Vagina (tissue), 2 donors: ENCODE measurements at regions not wholly inside any gene's neighbourhood (a gene's known extent, or its start where the extent isn't known, plus 50 kb on each side); places are given as distances from the start of the nearest gene placed in this dataset.

ENCODE experiments used
- DNase-seq, 2 donors: peaks; one replicate each; pipeline ENCODE4 v3.0.0-alpha.2; 2017; ENCODE audit errors: extremely low spot score in 2 of 2
- H3K27ac ChIP-seq: fragments of 200-600 bp; sonication (generic); one replicate; pipeline ENCODE4 v1.5.1; 2019
- H3K27me3 ChIP-seq: fragments of 200-600 bp; sonication (generic); one replicate; pipeline ENCODE4 v1.5.1; 2019
- H3K36me3 ChIP-seq, 2 donors: fragments of 200-600 bp; sonication (generic); one replicate each; pipeline ENCODE4 v1.5.1; 2017 to 2019
- H3K4me1 ChIP-seq: fragments of 200-600 bp; sonication (generic); one replicate; pipeline ENCODE4 v1.5.1; 2019
- H3K4me3 ChIP-seq, 2 donors: fragments of 200-600 bp; sonication (generic); 1 replicate in 1 of 2; 2 replicates in 1 of 2; pipeline ENCODE4 v1.5.1; 2016 to 2019
- H3K9me3 ChIP-seq: fragments of 200-600 bp; sonication (generic); one replicate; pipeline ENCODE4 v1.5.1; 2019
- CTCF ChIP-seq, 3 experiments: fragments of 450-650 bp in 2 of 3; fragments of 200-600 bp in 1 of 3; sonication (generic) in 1 of 3; IDR thresholded peaks; one replicate each; pipeline ENCODE4 v1.5.1; 2017 to 2019; ENCODE audit warnings: antibody characterized with exemption in 3 of 3, mild to moderate bottlenecking in 2 of 3, moderate library complexity in 2 of 3
- POLR2A ChIP-seq, 2 donors: fragments of 450-650 bp; IDR thresholded peaks; one replicate each; pipeline ENCODE4 v1.6.1; 2017; ENCODE audit warnings: antibody characterized with exemption in 2 of 2, mild to moderate bottlenecking in 2 of 2, moderate library complexity in 2 of 2
- POLR2AphosphoS5 ChIP-seq, 2 donors: sonication (generic); formaldehyde crosslinking; IDR thresholded peaks; one replicate each; pipeline ENCODE4 v1.9.0; 2017; ENCODE audit warnings: antibody characterized with exemption in 2 of 2, mild to moderate bottlenecking in 2 of 2, low read depth in 1 of 2; ENCODE audit not compliant: insufficient read depth in 1 of 2
- intact Hi-C: fragments of 100-400 bp; cut with DNase I; formaldehyde crosslinking; loops from one replicate; pipeline ENCODE4 v1.15.1; 2023

DNA sequence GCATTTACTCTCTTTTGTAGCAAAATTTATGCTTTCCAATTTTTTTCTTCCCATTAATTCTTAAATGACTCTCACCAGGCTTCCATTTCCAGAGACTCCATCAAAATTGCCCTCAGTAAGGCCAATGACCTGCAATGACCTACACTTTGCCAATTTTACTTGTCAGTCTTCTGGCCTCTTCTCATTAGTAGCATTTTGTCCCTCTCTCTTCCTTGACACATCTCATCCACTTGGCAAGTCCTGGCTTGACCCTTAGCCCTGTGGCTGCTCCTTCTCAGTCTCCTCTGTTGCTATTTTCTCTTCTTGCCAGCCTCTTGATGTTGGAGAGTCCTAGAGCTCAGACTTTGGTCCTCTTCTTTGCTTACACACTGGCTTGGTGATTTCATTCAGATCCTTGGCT is 166.1 kb upstream of the MTPN start:
- no peak for DNase-seq
- H3K9me3 ChIP-seq = no peaks in the 10 kb centered on the region
- no peak overlapping the region for H3K4me3 ChIP-seq
- no peak overlapping the region for H3K27ac ChIP-seq
- no peaks in the 10 kb centered on the region for H3K36me3 ChIP-seq
- intact Hi-C loops = no loop called here
- H3K4me1 ChIP-seq = no peaks in the 10 kb centered on the region
- no peaks in the 10 kb centered on the region for H3K27me3 ChIP-seq
- TF ChIP-seq CTCF (IDR thresholded peaks at IDR 0.05) (no peak), POLR2AphosphoS5 (IDR thresholded peaks at IDR 0.05; ENCODE audit: insufficient read depth in 1 of 2, low read depth in 1 of 2) (no peak), POLR2A (IDR thresholded peaks at IDR 0.05) (no peak)

- no peak for TF ChIP-seq CTCF (IDR thresholded peaks at IDR 0.05)
- no peak for TF ChIP-seq POLR2A (IDR thresholded peaks at IDR 0.05)
- Histone ChIP-seq H3K27me3 (no peaks in the 10 kb centered on the region), H3K4me1 (no peaks in the 10 kb centered on the region)
These were observed 165.4 kb upstream of the MTPN start for GRCh38 chr7:136142583-136142982.

GRCh38 chr7:136140469-136140868 is 163.3 kb upstream of the MTPN start:
- intact Hi-C loops = no loop called here
- TF ChIP-seq POLR2A (IDR thresholded peaks at IDR 0.05) (no peak), CTCF (IDR thresholded peaks at IDR 0.05) (no peak), POLR2AphosphoS5 (IDR thresholded peaks at IDR 0.05; ENCODE audit: insufficient read depth in 1 of 2, low read depth in 1 of 2) (no peak)
- Histone ChIP-seq H3K27ac (no peak overlapping the region), H3K27me3 (no peaks in the 10 kb centered on the region), H3K36me3 (no peaks in the 10 kb centered on the region), H3K4me3 (no peak overlapping the region), H3K9me3 (no peaks in the 10 kb centered on the region), H3K4me1 (no peaks in the 10 kb centered on the region)
- no peak for DNase-seq

More at GRCh38 chr7:136142583-136142982, 165.4 kb upstream of the MTPN start:
- H3K4me3 ChIP-seq = no peak overlapping the region
- H3K36me3 ChIP-seq = no peaks in the 10 kb centered on the region
- intact Hi-C loops = no loop called here
- DNase-seq = no peak
- H3K27ac ChIP-seq = no peak overlapping the region
- H3K9me3 ChIP-seq = no peaks in the 10 kb centered on the region

DNA sequence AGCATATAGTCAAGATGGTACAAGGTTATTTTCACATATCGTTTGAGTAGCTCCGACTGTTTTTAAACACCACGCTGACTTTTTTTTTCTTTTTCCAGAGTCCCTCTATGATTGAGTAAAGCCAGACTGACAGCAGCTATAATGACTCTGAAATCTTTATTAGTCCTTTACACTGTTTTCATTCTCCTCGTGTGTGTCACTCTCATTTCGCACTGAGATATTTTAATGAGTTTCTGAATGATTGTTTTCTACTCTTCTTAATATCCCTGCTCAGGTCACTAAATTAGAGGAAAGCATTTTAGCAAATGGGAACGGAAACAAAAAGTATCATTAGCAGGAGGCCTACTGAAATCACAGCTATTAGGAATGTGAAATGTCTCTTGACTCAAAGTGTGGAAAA is 162.3 kb upstream of the MTPN start:
- H3K4me1 ChIP-seq = no peaks in the 10 kb centered on the region
- no peak for TF ChIP-seq POLR2AphosphoS5 (IDR thresholded peaks at IDR 0.05; ENCODE audit: insufficient read depth in 1 of 2, low read depth in 1 of 2)
- no peak for TF ChIP-seq POLR2A (IDR thresholded peaks at IDR 0.05)
- no peak for TF ChIP-seq CTCF (IDR thresholded peaks at IDR 0.05)
- H3K4me3 ChIP-seq = no peak overlapping the region
- H3K36me3 ChIP-seq = no peaks in the 10 kb centered on the region
- DNase-seq = no peak
- H3K27me3 ChIP-seq = no peaks in the 10 kb centered on the region
- intact Hi-C loops = no loop called here
- no peaks in the 10 kb centered on the region for H3K9me3 ChIP-seq
- no peak overlapping the region for H3K27ac ChIP-seq

DNA sequence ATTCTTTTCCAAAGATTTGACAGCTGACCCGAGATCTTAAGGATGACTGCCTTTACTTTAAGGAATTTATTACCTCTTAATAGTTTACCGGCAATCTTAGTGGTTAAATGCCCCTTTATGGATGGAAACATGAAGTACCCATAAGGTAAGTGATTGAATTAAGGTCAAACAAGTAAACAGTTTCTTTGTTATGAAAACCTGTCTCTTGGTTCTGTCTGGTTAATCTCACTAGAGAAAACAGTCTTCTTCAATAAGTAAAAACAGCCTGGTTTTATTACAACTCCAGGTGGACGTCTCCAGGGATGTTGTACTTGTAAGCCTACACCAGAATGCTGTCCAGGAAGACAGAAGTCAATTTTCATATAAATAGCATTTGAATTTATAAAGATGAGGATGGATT is 161.8 kb upstream of the MTPN start:
- no peak for DNase-seq
- intact Hi-C loops = no loop called here

More for the DNA sequence above, 161.8 kb upstream of the MTPN start:
- Histone ChIP-seq H3K4me3 (no peak overlapping the region), H3K27ac (no peak overlapping the region), H3K27me3 (no peaks in the 10 kb centered on the region), H3K36me3 (no peaks in the 10 kb centered on the region), H3K9me3 (no peaks in the 10 kb centered on the region), H3K4me1 (no peaks in the 10 kb centered on the region)
- TF ChIP-seq POLR2AphosphoS5 (IDR thresholded peaks at IDR 0.05; ENCODE audit: insufficient read depth in 1 of 2, low read depth in 1 of 2) = no peak
- TF ChIP-seq POLR2A (IDR thresholded peaks at IDR 0.05) = no peak
- no peak for TF ChIP-seq CTCF (IDR thresholded peaks at IDR 0.05)
